ENCODE measurements at regions not wholly inside any gene's neighbourhood (a gene's known extent, or its start where the extent isn't known, plus 50 kb on each side); places are given as distances from the start of the nearest gene placed in this dataset.

DNA sequence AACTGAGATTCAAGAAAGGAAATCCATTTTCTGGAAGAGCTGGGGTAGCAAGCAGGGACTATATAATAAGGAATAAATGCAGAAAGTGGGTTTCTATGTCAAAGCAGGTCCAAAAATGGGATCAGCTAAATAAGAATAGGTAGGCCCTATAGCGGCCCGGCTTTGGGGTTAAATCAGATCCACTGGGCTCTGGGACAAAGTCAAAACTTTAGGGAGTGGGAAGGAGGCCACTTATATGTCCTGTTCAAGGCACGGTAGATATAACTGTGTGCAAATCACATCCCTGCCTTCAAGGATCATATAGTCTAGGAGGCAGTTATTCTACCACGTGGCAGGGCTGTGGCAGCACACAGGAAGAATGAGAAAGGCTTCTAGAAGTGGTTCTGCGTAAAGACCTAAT, 191.4 kb upstream of the CDYL start:
- DNase-seq: no peak

GRCh38 chr6:4582506-4583417, 193.4 kb upstream of the CDYL start:
- no peak for DNase-seq

GRCh38 chr6:4581468-4582385, 194.5 kb upstream of the CDYL start:
- DNase-seq: no peak

- DNase-seq: no peak
Observed at GRCh38 chr6:4580361-4580760, 195.8 kb upstream of the CDYL start.

GRCh38 chr6:4577406-4577805, 198.8 kb upstream of the CDYL start:
- DNase-seq: no peak

- no peak for DNase-seq
Observed at GRCh38 chr6:4575714-4576113, 200.5 kb upstream of the CDYL start.

GRCh38 chr6:4574007-4574406, 202.2 kb upstream of the CDYL start:
- DNase-seq: no peak

DNA sequence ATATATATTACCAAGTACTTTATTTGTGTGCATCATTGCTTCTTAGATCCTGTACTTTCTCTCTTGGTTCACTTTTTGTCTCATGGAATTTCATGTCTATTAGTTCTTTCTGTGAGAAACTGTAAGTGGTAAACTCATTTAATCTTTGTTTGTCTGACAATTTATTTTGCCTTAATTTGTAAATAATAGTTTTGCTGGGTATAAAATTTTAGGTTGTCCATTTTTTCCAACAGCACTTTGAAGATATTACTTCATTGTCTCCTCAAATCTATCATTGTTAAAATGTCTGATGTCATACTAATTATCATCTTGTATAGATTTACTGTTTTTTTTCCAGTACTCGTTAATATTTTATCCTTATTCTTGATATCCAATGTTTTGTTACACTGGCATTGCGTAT, 205.2 kb upstream of the CDYL start:
- no peak for DNase-seq

- no peak for DNase-seq
Observed at GRCh38 chr6:4568138-4568537, 208.1 kb upstream of the CDYL start.

DNA sequence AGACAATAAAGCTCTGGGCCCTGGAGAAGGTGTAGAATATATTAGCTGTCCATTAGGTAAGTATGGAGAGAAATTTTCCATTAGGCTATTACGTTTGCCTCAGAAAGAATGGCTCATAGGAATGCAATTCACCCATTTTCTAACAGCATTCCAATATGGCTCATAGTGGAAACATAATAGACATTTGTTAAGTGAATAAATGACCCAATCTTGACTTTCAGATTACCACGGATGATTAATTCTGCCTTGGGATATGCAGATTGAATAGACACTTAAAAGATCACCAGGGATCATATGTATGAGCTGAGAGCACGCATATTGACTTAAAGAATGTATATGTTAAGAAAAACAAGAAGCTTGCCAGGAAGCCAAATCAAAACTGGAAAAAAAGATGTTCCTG, 209.1 kb upstream of the CDYL start:
- no peak for DNase-seq

DNA sequence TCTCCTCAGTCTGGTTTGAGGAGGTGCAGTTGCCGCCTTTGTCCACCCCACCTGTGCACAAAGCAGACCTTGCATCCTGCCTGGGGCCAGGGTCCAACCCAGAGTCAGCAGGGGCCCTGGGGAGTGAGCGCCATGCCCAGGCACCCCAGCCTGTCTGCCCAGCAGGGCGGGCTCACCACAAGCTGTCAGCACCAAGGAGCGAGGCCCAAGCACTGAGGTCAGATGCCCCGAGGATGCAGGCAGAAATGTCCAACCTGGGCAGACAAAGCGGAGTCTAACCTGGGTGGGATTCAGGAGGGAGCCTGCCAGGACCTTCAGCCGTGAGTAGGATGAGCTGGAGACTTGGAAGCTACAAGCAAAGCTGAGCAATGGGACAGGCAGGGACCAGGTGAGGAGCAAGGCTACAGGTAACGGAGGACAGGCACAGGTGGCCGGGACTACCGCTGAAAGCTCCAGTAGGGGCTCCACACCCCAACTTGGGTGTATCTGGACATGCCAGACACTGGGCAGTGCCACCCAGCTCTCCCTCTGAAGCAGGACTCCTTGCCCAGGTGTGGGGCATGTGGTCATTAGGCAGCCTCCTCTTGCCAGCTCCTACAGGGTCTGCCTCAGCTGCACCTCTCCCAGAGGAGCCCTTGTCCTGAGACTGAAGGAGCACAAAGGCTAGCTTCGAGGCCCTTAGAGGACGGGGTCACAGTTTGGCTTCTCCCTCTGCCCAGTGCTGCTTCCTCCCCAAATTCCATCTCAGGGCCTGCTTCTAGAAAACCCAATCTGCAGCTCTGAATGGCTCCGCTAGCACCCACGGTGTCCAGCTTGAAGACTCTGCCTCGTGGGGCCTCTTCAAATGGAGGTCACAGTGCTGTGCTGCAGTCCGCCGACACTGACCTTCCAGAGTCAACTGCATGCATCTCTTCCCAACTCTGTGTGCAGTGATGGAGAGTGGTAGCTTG, 210.6 kb upstream of the CDYL start:
- no peak for DNase-seq

GRCh38 chr6:4564801-4565271, 211.4 kb upstream of the CDYL start:
- no peak for DNase-seq

DNA sequence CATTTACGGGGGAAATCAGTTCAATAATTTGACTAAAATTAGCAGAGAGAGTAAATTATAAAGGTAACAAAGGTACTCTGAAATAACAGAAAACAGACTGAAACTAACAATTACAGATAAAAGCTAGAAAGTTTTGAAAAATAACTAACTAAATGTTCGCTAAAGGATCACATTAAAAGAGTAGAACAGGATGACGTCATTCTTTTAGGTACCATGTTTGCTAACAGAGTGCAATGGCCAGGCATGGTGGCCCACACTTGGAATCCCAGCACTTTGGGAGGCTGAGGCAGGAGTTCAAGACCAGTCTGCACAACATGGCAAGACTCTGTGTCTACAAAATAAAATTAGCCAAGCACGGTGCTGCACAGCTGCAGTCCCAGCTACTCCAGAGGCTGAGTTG, 212.3 kb upstream of the CDYL start:
- no peak for DNase-seq

- no peak for DNase-seq
Observed at GRCh38 chr6:4563156-4563555, 213.0 kb upstream of the CDYL start.

- DNase-seq: no peak
Observed at GRCh38 chr6:4561773-4562400, 214.3 kb upstream of the CDYL start.

DNA sequence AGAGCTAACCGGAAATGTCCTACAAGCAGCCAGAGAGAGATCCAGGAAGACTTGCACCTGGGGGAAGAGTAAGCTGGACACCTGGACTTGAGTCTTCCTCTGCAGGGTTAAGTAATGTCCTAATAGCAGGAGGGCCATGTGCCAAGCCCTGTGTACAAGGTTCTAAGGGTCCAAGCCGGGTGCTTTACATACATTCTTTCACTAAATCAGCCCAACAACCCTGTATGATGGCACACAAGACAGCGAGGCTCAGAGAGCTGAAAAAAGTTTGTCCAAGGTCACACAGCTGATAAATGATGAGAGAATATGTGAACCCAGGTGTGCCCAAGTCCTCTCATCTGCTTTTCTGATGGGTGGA, 215.1 kb upstream of the CDYL start:
- no peak for DNase-seq

DNA sequence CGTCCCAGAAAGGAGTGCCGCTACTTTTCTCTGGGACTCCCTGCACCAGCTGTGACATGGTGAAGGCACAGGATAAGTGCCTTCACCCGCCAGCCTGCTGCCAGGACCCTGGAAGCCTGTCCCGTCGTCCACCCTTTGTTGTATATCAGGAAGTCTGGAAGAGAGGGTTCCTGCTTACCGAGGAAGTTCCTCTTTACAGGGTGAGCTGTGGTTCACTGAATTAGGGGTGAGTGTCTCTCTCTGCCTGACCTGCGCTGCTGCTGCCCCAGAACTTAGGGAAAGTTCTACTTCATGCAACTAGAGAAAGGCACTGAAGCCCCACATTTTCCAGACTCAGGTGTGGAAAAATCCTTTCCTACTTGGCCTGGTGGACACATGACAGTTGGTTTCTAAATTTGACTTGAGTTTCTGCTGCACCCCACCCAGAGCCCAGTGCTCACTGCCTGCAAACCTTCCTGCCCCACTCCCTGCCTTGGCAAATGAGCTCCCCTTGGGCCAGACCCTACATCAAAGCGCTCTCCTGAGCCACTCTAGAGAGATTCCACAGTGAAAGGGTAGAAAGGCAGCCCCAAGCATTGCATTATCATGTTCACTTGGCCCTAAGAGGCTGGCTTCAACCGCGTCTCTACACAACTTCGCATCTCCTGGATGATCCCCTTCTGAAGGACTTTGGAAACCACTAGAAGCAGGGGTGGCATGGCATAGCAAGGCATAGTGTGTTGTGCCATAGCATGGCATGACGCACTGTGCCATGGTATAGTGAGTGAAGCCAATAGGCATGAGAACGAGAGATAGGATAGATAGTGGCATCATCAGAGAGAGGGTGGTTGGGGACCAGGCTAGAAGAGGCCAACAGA, 215.8 kb upstream of the CDYL start:
- DNase-seq: no peak

- no peak for DNase-seq
Observed at GRCh38 chr6:4559281-4559875, 216.8 kb upstream of the CDYL start.

DNA sequence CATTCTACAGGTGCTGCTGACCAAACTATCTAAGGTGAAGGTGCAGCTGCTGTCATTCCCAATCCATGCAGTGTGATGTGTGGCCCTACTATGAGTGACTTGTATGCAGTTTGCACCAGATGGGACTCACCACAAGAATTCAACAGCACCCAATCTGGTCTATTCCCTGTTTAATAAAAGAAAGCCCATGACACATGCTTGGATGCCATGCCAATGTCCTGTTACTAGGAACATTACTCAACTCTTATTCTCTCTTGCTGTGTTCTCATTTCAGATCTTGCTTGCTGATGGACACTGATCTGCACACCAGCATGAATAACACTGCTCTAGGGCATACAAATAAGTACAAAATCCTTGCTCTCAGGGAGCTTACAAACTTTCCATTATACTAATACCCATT, 221.6 kb upstream of the CDYL start:
- DNase-seq: no peak

DNA sequence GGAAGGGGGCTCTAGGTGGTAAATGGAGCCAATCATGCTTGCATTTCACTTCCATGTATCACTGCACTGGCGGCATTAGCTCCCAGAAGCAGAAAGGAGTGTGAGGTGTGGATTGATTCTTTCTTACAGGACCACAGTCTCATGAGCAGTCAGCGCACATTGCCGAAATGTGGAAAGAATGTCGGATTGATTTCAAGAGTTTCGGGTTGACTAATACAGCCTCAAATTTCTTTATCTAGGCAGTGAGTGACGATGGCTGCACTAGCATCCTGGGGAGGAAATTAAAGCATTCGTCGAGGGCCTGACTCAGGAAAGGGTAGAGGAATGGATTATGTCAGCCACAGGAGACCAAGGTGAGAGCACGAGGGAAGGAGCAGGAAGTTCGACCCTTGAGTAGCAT, 222.8 kb upstream of the CDYL start:
- DNase-seq: no peak

- DNase-seq: no peak
Observed at GRCh38 chr6:4550227-4550597, 226.0 kb upstream of the CDYL start.
